ENCODE measurements at regions not wholly inside any gene's neighbourhood (a gene's known extent, or its start where the extent isn't known, plus 50 kb on each side); places are given as distances from the start of the nearest gene placed in this dataset.
A peak's percentile ranks its signal among the peaks of the same experiment; 100 is the strongest.

DNA sequence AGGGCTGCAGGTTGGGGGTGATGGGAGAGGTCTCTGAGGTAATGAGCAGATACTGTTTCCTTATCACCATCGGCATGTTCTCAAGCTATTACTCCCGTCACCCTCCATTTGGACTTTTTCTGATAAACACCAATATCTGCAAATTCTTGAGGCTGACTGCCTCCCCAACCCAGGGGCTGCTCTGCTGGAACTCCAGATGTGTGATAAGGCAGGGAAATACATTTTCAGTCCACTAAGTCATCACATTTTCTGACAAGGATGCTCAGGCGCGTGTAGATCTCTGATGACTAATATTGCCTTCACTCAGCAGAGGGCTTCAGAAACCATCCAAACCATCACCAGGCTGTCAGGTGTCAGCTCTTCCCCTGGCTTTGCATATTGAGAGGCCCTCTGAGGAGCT lies 215.0 kb upstream of the POU3F1 start:
- peak; percentile 54 for FAIRE-seq
- no TSS peak for BruUV-seq (replicated peaks)
- Histone ChIP-seq H3K4me2 (ENCODE audit: insufficient read depth, low read length) (no peak overlapping the region), H3K9me1 (ENCODE audit: control insufficient read depth, insufficient read depth, low read length) (no peaks in the 10 kb centered on the region), H3K4me3 (no peak overlapping the region), H3K9me3 (replicated peaks; ENCODE audit: control insufficient read depth, insufficient read depth, low read depth, low read length) (no peaks in the 10 kb centered on the region), H3K27me3 (ENCODE audit: control insufficient read depth in 2 of 2, insufficient read depth in 2 of 2, low read length in 2 of 2) (peaks cover 0 to 24% of the 10 kb centered on the region in 2 experiments; a peak in 3 of 5 replicates), H2AFZ (ENCODE audit: low read depth, low read length) (no peak overlapping the region), H3K79me2 (ENCODE audit: control insufficient read depth, insufficient read depth, low read length) (no peaks in the 10 kb centered on the region), H3K36me3 (ENCODE audit: control insufficient read depth, insufficient read depth, low read length) (no peaks in the 10 kb centered on the region), H4K20me1 (replicated peaks; ENCODE audit: control insufficient read depth, insufficient read depth, low read length) (no peaks in the 10 kb centered on the region; the same call in 1 of the 2 replicates), H3K4me1 (replicated peaks in 1 of 2; ENCODE audit: control insufficient read depth in 2 of 2, insufficient read depth in 2 of 2, low read length in 2 of 2) (peaks cover 20 to 34% of the 10 kb centered on the region in 2 experiments), H3K27ac (ENCODE audit: extremely low read depth, low read depth, low read length) (no peak overlapping the region), H3K9ac (ENCODE audit: insufficient read depth in 1 of 2, low read depth in 2 of 2, low read length in 2 of 2) (peak overlapping the region in 1 of 2 experiments; percentile 38; a peak in 1 of 4 replicates)
- in situ Hi-C loops (cut with MboI) (no loop called here), intact Hi-C loops (cut with micrococcal nuclease) (no loop called here)
- ATAC-seq, result no peak; the same call in 1 of the 3 replicates
- CTCF ChIA-PET (ENCODE audit: low intra/inter-chr PET ratio), result no interaction called here
- peak in 3 of 4 experiments; percentile 23 to 59 (median 40) for DNase-seq (ENCODE audit: extremely low read depth in 1 of 4, low spot score in 3 of 4)
- POLR2A ChIA-PET, result interaction anchor here (1.1 to 3.1 kb wide), 4 partner anchors 7 to 11 kb away, joined by 4 to 8 read pairs (median 5); no protein-coding TSS in a partner anchor
- 0% methylated on average over 4 of the region's 4 CpGs for WGBS (ENCODE audit: insufficient coverage, low coverage, missing lambda C conversion rate)
- no peak for TF ChIP-seq CCNT2 (IDR thresholded peaks at IDR 0.05; ENCODE audit: borderline replicate concordance, extremely low read depth, insufficient read length, low read depth, low read length)
- no peak for TF ChIP-seq SRSF9 (IDR thresholded peaks at IDR 0.05; ENCODE audit: borderline replicate concordance, low read depth, low read length)
- TF ChIP-seq ZNF282 (CRISPR knock-in tag; IDR thresholded peaks at IDR 0.05), result no peak
- TF ChIP-seq ZNF764 (CRISPR knock-in tag; IDR thresholded peaks at IDR 0.05; ENCODE audit: low read depth), result no peak
- TF ChIP-seq, protein P1, sequence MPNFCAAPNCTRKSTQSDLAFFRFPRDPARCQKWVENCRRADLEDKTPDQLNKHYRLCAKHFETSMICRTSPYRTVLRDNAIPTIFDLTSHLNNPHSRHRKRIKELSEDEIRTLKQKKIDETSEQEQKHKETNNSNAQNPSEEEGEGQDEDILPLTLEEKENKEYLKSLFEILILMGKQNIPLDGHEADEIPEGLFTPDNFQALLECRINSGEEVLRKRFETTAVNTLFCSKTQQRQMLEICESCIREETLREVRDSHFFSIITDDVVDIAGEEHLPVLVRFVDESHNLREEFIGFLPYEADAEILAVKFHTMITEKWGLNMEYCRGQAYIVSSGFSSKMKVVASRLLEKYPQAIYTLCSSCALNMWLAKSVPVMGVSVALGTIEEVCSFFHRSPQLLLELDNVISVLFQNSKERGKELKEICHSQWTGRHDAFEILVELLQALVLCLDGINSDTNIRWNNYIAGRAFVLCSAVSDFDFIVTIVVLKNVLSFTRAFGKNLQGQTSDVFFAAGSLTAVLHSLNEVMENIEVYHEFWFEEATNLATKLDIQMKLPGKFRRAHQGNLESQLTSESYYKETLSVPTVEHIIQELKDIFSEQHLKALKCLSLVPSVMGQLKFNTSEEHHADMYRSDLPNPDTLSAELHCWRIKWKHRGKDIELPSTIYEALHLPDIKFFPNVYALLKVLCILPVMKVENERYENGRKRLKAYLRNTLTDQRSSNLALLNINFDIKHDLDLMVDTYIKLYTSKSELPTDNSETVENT (CRISPR knock-in tag; IDR thresholded peaks at IDR 0.05), result no peak
- TF ChIP-seq, protein P2, sequence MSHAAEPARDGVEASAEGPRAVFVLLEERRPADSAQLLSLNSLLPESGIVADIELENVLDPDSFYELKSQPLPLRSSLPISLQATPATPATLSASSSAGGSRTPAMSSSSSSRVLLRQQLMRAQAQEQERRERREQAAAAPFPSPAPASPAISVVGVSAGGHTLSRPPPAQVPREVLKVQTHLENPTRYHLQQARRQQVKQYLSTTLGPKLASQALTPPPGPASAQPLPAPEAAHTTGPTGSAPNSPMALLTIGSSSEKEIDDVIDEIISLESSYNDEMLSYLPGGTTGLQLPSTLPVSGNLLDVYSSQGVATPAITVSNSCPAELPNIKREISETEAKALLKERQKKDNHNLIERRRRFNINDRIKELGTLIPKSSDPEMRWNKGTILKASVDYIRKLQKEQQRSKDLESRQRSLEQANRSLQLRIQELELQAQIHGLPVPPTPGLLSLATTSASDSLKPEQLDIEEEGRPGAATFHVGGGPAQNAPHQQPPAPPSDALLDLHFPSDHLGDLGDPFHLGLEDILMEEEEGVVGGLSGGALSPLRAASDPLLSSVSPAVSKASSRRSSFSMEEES (CRISPR knock-in tag; IDR thresholded peaks at IDR 0.05), result no peak
- no peak for TF ChIP-seq ATF1 (CRISPR knock-in tag; IDR thresholded peaks at IDR 0.05)
- TF ChIP-seq ATF1 (tag; IDR thresholded peaks at IDR 0.05), result no peak
- TF ChIP-seq RAD21 (CRISPR knock-in tag; conservative IDR thresholded peaks at IDR 0.05 in 1 of 2, IDR thresholded peaks at IDR 0.05 in 1 of 2), result peak in 1 of 2 experiments; percentile 25; a peak in 1 of 4 replicates
- no peak for TF ChIP-seq OTX1 (CRISPR knock-in tag; IDR thresholded peaks at IDR 0.05)
- no peak for TF ChIP-seq FOXA3 (CRISPR knock-in tag; conservative IDR thresholded peaks at IDR 0.05 in 1 of 2, IDR thresholded peaks at IDR 0.05 in 1 of 2)
- no peak for TF ChIP-seq BMI1 (IDR thresholded peaks at IDR 0.05; ENCODE audit: low read length)
- no peak for TF ChIP-seq NCOA1 (IDR thresholded peaks at IDR 0.05; ENCODE audit: low read depth)
- no peak for TF ChIP-seq ZNF699 (CRISPR knock-in tag; IDR thresholded peaks at IDR 0.05; ENCODE audit: insufficient replicate concordance)
- no peak for TF ChIP-seq PTRF (tag; IDR thresholded peaks at IDR 0.05)
- peak; percentile 50; the same call in 1 of the 2 replicates for TF ChIP-seq KLF16 (IDR thresholded peaks at IDR 0.05)
- no peak for TF ChIP-seq ZNF436 (CRISPR knock-in tag; IDR thresholded peaks at IDR 0.05)
- TF ChIP-seq SRSF1 (IDR thresholded peaks at IDR 0.05; ENCODE audit: low read depth, low read length), result no peak
- TF ChIP-seq ARID1B (IDR thresholded peaks at IDR 0.05), result peak; percentile 57

All from K562 (cell line).